H1 (cell line): ENCODE measurements at regions not wholly inside any gene's neighbourhood (a gene's known extent, or its start where the extent isn't known, plus 50 kb on each side); places are given as distances from the start of the nearest gene placed in this dataset.
"Not testable (repeated sequence)": the region's sequence is repeated elsewhere in the genome, so short reads cannot be mapped to it uniquely, and the experiment has no call there.

ENCODE experiments used
- CTCF ChIA-PET: fragments of 300-600 bp; sonication (Branson Sonifier 250); formaldehyde crosslinking; loops from one replicate; lab custom pipeline; 2021; ENCODE audit not compliant: partially characterized antibody; lab: Charles Lee
- POLR2A ChIA-PET: fragments of 300-600 bp; sonication (Branson Sonifier 250); formaldehyde crosslinking; loops from one replicate; lab custom pipeline; 2021; ENCODE audit warnings: inconsistent platforms; ENCODE audit not compliant: partially characterized antibody; lab: Charles Lee
- DNase-seq, 2 experiments: peaks; one replicate each; pipeline versions ENCODE4 v3.0.0 to v3.0.0-alpha.2; 2010 to 2022; ENCODE audit warnings: low spot score in 2 of 2, low read depth in 1 of 2, mixed read lengths in 1 of 2
- FAIRE-seq: peaks from 2 replicates; lab custom pipeline; 2011; peaks lifted over from hg19 to GRCh38; lab: Jason Lieb, UNC
- H2AFZ ChIP-seq: 2 replicates; pipeline ENCODE4 v1.8.1; 2012; ENCODE audit warnings: low read length, inconsistent platforms
- H2AK5ac ChIP-seq: 2 replicates; pipeline ENCODE4 v1.6.1; 2013; ENCODE audit warnings: low read depth, low read length
- H2BK120ac ChIP-seq: replicated peaks from 2 replicates; pipeline ENCODE3; 2013; ENCODE audit warnings: low read depth, low read length, inconsistent platforms
- H2BK12ac ChIP-seq: 2 replicates; pipeline ENCODE4 v1.6.1; 2013; ENCODE audit warnings: low read depth, low read length
- H2BK15ac ChIP-seq: 2 replicates; pipeline ENCODE4 v1.6.1; 2013; ENCODE audit warnings: low read length
- H2BK20ac ChIP-seq: 2 replicates; pipeline ENCODE4 v1.6.1; 2013; ENCODE audit warnings: low read length
- H2BK5ac ChIP-seq: 2 replicates; pipeline ENCODE4 v1.6.1; 2013; ENCODE audit warnings: low read depth, low read length
- H3K14ac ChIP-seq: 2 replicates; pipeline ENCODE4 v1.6.1; 2013; ENCODE audit warnings: inconsistent platforms; ENCODE audit not compliant: insufficient read length
- H3K18ac ChIP-seq: 2 replicates; pipeline ENCODE4 v1.6.1; 2013; ENCODE audit warnings: low read length; ENCODE audit errors: extremely low read depth
- H3K23ac ChIP-seq: 2 replicates; pipeline ENCODE4 v1.6.1; 2013; ENCODE audit warnings: inconsistent platforms; ENCODE audit not compliant: insufficient read length
- H3K23me2 ChIP-seq: 2 replicates; pipeline ENCODE4 v1.6.1; 2013; ENCODE audit warnings: low read depth, low read length
- H3K27ac ChIP-seq: 2 replicates; pipeline ENCODE4 v1.6.1; 2011; ENCODE audit warnings: low read depth, low read length, inconsistent platforms
- H3K27me3 ChIP-seq, 4 experiments: replicated peaks in 1 of 4; 1 replicate in 1 of 4; 2 replicates in 3 of 4; pipeline versions ENCODE4 v1.6.1 to v1.8.1; 2011 to 2013; ENCODE audit warnings: low read length in 3 of 4, mild to moderate bottlenecking in 3 of 4, inconsistent platforms in 2 of 4, mixed read lengths in 2 of 4, moderate library complexity in 1 of 4; ENCODE audit not compliant: control insufficient read depth in 3 of 4, insufficient read depth in 3 of 4; ENCODE audit errors: extremely low read depth in 1 of 4
- H3K36me3 ChIP-seq, 4 experiments: 2 replicates each; pipeline versions ENCODE4 v1.6.1 to v1.8.1; 2011 to 2013; ENCODE audit warnings: mild to moderate bottlenecking in 4 of 4, low read length in 3 of 4, moderate library complexity in 2 of 4, control low read depth in 1 of 4, inconsistent platforms in 1 of 4; ENCODE audit not compliant: insufficient read depth in 4 of 4, control insufficient read depth in 2 of 4
- H3K4ac ChIP-seq: replicated peaks from 2 replicates; pipeline ENCODE3; 2013; ENCODE audit warnings: low read length, low read depth, mixed read lengths, inconsistent platforms; ENCODE audit not compliant: insufficient read length
- H3K4me1 ChIP-seq, 4 experiments: replicated peaks in 1 of 4; 1 replicate in 1 of 4; 2 replicates in 3 of 4; pipeline versions ENCODE4 v1.6.1 to v1.8.1; 2011 to 2013; ENCODE audit warnings: low read length in 3 of 4, inconsistent platforms in 2 of 4, mixed read lengths in 1 of 4; ENCODE audit not compliant: insufficient read depth in 4 of 4, control insufficient read depth in 3 of 4
- H3K4me2 ChIP-seq, 2 experiments: 2 replicates each; pipeline versions ENCODE4 v1.6.1 to v1.8.1; 2011 to 2013; ENCODE audit warnings: low read depth in 2 of 2, low read length in 2 of 2, control low read depth in 1 of 2, inconsistent platforms in 1 of 2, mild to moderate bottlenecking in 1 of 2; ENCODE audit not compliant: insufficient read depth in 1 of 2
- H3K4me3 ChIP-seq, 4 experiments: fragments of 200-600, 300-600 bp in 1 of 4; sonication (generic), shearing (Covaris generic), sonication (Bioruptor Twin) in 1 of 4; 2 replicates each; pipeline versions ENCODE4 v1.5.1 to v1.8.1; 2011 to 2016; ENCODE audit warnings: low read length in 4 of 4, low read depth in 3 of 4, control low read depth in 2 of 4, inconsistent platforms in 2 of 4, mild to moderate bottlenecking in 2 of 4, mixed read lengths in 1 of 4, moderate library complexity in 1 of 4; ENCODE audit not compliant: insufficient read depth in 2 of 4; ENCODE audit errors: extremely low read depth in 1 of 4
- H3K56ac ChIP-seq: replicated peaks from 2 replicates; pipeline ENCODE3; 2013; ENCODE audit warnings: low read depth, mild to moderate bottlenecking, mixed read lengths, low read length, inconsistent platforms; ENCODE audit not compliant: insufficient read length
- H3K79me1 ChIP-seq: 2 replicates; pipeline ENCODE4 v1.6.1; 2013; ENCODE audit warnings: low read depth, low read length, control low read depth
- H3K79me2 ChIP-seq, 2 experiments: 2 replicates each; pipeline versions ENCODE4 v1.6.1 to v1.8.1; 2012 to 2013; ENCODE audit warnings: low read length in 2 of 2, mild to moderate bottlenecking in 2 of 2, inconsistent platforms in 1 of 2; ENCODE audit not compliant: insufficient read depth in 2 of 2, control insufficient read depth in 1 of 2
- H3K9ac ChIP-seq, 4 experiments: replicated peaks in 1 of 4; 1 replicate in 1 of 4; 2 replicates in 3 of 4; pipeline versions ENCODE4 v1.6.1 to v1.8.1; 2011 to 2013; ENCODE audit warnings: low read depth in 3 of 4, low read length in 3 of 4, control low read depth in 2 of 4, mild to moderate bottlenecking in 2 of 4, moderate library complexity in 2 of 4, inconsistent platforms in 1 of 4; ENCODE audit errors: extremely low read depth in 1 of 4
- H3K9me3 ChIP-seq, 2 experiments: 2 replicates each; pipeline versions ENCODE4 v1.6.1 to v1.8.1; 2012 to 2013; ENCODE audit warnings: mild to moderate bottlenecking in 2 of 2, moderate library complexity in 2 of 2, control low read depth in 1 of 2, inconsistent platforms in 1 of 2, low read depth in 1 of 2, low read length in 1 of 2, mixed read lengths in 1 of 2; ENCODE audit not compliant: insufficient read depth in 2 of 2
- H4K20me1 ChIP-seq, 2 experiments: replicated peaks in 1 of 2; 2 replicates each; pipeline versions ENCODE3 to v1.8.1; 2011 to 2013; ENCODE audit warnings: inconsistent platforms in 2 of 2, low read length in 2 of 2, mild to moderate bottlenecking in 1 of 2; ENCODE audit not compliant: insufficient read depth in 2 of 2, control insufficient read depth in 1 of 2
- H4K5ac ChIP-seq: 2 replicates; pipeline ENCODE4 v1.6.1; 2013; ENCODE audit warnings: low read length, low read depth, mixed read lengths, inconsistent platforms; ENCODE audit not compliant: insufficient read length
- H4K8ac ChIP-seq: 2 replicates; pipeline ENCODE4 v1.8.0; 2013; ENCODE audit warnings: mild to moderate bottlenecking, moderate library complexity, low read length, inconsistent platforms; ENCODE audit not compliant: insufficient read depth; ENCODE audit errors: extremely low read depth
- H4K91ac ChIP-seq: replicated peaks from 2 replicates; pipeline ENCODE3; 2013; ENCODE audit warnings: low read length, mixed read lengths, inconsistent platforms; ENCODE audit not compliant: insufficient read length
- CREB1 ChIP-seq: IDR thresholded peaks from 2 replicates; pipeline ENCODE4 v1.6.1; 2012; ENCODE audit warnings: inconsistent platforms
- EGR1 ChIP-seq: IDR thresholded peaks from 2 replicates; pipeline ENCODE4 v1.6.1; 2011; ENCODE audit warnings: low read depth, low read length, borderline replicate concordance
- SP1 ChIP-seq: IDR thresholded peaks from 2 replicates; pipeline ENCODE4 v1.6.1; 2011; ENCODE audit warnings: low read depth, low read length
- WGBS, 2 experiments: shearing (Covaris generic) in 1 of 2; methylation state at CpG; one replicate each; pipeline versions ENCODE4 v1.1.6 to v1.1.7; 2013 to 2015; ENCODE audit warnings: low lambda C conversion rate in 2 of 2, mixed read lengths in 2 of 2, inconsistent platforms in 1 of 2, low coverage in 1 of 2, missing lambda C conversion rate in 1 of 2; ENCODE audit not compliant: insufficient replicate concordance in 2 of 2, insufficient coverage in 1 of 2, insufficient read length in 1 of 2; ENCODE audit errors: extremely low coverage in 1 of 2, missing lambda C conversion rate in 1 of 2; 5-methylcytosine and 5-hydroxymethylcytosine counted together

DNA sequence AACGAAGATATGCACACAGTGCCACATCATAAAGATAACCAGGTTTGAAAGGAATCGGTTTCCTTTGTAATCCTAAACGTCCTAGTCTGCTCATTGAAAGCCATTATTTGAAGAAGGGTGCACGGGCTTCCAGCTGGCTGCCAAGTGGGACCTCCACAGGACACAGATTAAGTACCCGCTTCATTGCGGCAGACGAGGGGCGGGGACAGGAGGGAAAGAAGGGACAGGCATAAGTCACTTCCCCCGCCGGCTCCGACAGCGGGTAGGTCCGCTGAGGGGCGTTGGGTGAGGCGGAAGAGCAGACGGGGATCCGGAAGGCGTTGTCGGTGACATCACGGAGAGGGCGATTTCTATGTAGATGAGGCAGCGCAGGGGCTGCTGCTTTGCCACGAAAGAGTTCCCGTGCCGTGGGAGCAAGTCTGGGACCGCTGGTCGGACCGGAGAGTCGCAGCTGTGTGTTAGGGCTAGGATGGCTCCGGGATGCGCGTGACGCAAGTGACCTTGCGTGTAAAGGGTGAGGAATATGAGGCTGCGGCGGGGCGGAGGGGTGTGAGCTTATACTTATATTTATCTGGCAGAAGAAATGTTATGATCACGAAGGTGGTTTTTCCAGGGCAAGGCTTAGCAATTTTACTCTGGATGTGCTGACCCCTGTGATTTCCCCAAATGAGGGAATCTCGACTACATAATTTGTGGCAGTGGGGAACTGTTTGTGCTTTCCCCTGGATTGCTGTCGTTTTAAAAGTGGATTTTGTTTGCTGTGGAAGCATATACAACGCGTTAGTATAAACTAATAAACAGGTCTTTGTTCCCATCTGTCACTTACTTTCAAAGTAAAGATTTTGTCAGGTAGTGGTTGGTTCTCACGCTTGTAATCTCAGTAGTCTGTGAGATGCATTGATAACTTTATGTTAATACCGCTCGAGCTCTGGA is 80.7 kb downstream of the PPIAL4G start (continued):
- TF ChIP-seq EGR1: peak; percentile 54; the same call in 1 of the 2 replicates
- peak; percentile 79 for TF ChIP-seq CREB1
- peak; percentile 60; the same call in 1 of the 2 replicates for TF ChIP-seq SP1

DNA sequence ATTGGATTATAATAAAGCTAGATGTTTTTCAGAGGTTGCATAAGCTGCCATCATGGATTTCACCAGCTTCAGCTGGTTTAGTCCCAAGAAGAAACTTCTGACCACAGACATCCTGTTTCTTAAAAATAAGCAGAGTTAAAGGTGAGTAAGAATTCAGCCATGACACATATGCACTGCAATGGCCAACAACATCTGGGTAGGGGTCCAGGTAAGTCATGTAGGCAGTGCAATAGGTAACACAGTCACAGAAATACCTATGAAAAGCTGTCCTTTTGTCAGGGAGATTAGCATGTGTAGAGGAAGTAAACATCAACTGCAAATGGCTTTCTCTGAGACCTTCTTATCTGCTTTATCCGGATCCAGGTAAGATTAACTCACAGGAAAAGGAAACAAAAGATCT is 85.6 kb downstream of the PPIAL4G start:
- H3K27ac ChIP-seq, H4K91ac ChIP-seq, H2AK5ac ChIP-seq, H3K18ac ChIP-seq, FAIRE-seq, H3K4me2 ChIP-seq, H2BK15ac ChIP-seq, H3K56ac ChIP-seq, DNase-seq, H3K9ac ChIP-seq, H3K4me3 ChIP-seq, H2BK5ac ChIP-seq, H3K79me2 ChIP-seq, H2BK12ac ChIP-seq, H2AFZ ChIP-seq, H3K23ac ChIP-seq, CTCF ChIA-PET, H4K8ac ChIP-seq, H3K4me1 ChIP-seq, H2BK120ac ChIP-seq, H3K14ac ChIP-seq, POLR2A ChIA-PET, H3K4ac ChIP-seq, H4K5ac ChIP-seq, H3K36me3 ChIP-seq, H3K9me3 ChIP-seq, H3K23me2 ChIP-seq, H2BK20ac ChIP-seq, H3K27me3 ChIP-seq, H3K79me1 ChIP-seq, H4K20me1 ChIP-seq: not testable (repeated sequence)
- whole genome bisulfite sequencing, 2 experiments: 94% methylated on average over 1 of the region's 1 CpG; no CpG with 5 or more reads in 1 of the 2 experiments
